LNCaP clone FGC (cell line): ENCODE measurements at regions not wholly inside any gene's neighbourhood (a gene's known extent, or its start where the extent isn't known, plus 50 kb on each side); places are given as distances from the start of the nearest gene placed in this dataset.

Source experiments
- DNase-seq: peaks from one replicate; pipeline ENCODE4 v3.0.0-alpha.2; 2011; ENCODE audit warnings: low read depth
- H3K4me3 ChIP-seq: 2 replicates; pipeline ENCODE4 v1.5.1; 2011; ENCODE audit warnings: mild to moderate bottlenecking, low read depth, low read length, control low read depth
- CTCF ChIP-seq: IDR thresholded peaks from 2 replicates; pipeline ENCODE4 v1.5.1; 2012; ENCODE audit warnings: mild to moderate bottlenecking; ENCODE audit not compliant: control insufficient read depth, insufficient read depth; ENCODE audit errors: extremely low read depth

- H3K4me3 ChIP-seq, result no peak overlapping the region
- no peak for TF ChIP-seq CTCF
- DNase-seq, result no peak
Measured at GRCh38 chr5:88374391-88374790, 105.7 kb upstream of the TMEM161B start.

- H3K4me3 ChIP-seq, result no peak overlapping the region
- DNase-seq, result no peak
- no peak for TF ChIP-seq CTCF
Measured at GRCh38 chr5:88370824-88371223, 102.2 kb upstream of the TMEM161B start.

GRCh38 chr5:88368201-88368600, 99.6 kb upstream of the TMEM161B start:
- TF ChIP-seq CTCF, result no peak
- no peak for DNase-seq
- H3K4me3 ChIP-seq, result no peak overlapping the region

GRCh38 chr5:88364991-88365390, 96.3 kb upstream of the TMEM161B start:
- no peak overlapping the region for H3K4me3 ChIP-seq
- TF ChIP-seq CTCF, result no peak
- no peak for DNase-seq

GRCh38 chr5:88355490-88356050, 86.9 kb upstream of the TMEM161B start:
- no peak for TF ChIP-seq CTCF
- H3K4me3 ChIP-seq, result no peak overlapping the region

GRCh38 chr5:88325868-88326267, 57.2 kb upstream of the TMEM161B start:
- no peak for TF ChIP-seq CTCF
- no peak for DNase-seq
- no peak overlapping the region for H3K4me3 ChIP-seq

More at GRCh38 chr5:88355490-88356050, 86.9 kb upstream of the TMEM161B start:
- DNase-seq, result no peak

GRCh38 chr5:88322785-88323184, 54.1 kb upstream of the TMEM161B start:
- no peak for DNase-seq
- H3K4me3 ChIP-seq, result no peak overlapping the region
- TF ChIP-seq CTCF, result no peak
